Stimulated activated CD8-positive, alpha-beta memory T cell treated with anti-CD3 and anti-CD28 coated beads, Interleukin-4, amount 100 ng/mL, for 48 hours (primary cell): ENCODE measurements at regions not wholly inside any gene's neighbourhood (a gene's known extent, or its start where the extent isn't known, plus 50 kb on each side); places are given as distances from the start of the nearest gene placed in this dataset.
"Not testable (repeated sequence)": the region's sequence is repeated elsewhere in the genome, so short reads cannot be mapped to it uniquely, and the experiment has no call there.

ENCODE experiments used
- DNase-seq: peaks from one replicate; pipeline ENCODE4 v3.0.0-alpha.2; 2020

DNA sequence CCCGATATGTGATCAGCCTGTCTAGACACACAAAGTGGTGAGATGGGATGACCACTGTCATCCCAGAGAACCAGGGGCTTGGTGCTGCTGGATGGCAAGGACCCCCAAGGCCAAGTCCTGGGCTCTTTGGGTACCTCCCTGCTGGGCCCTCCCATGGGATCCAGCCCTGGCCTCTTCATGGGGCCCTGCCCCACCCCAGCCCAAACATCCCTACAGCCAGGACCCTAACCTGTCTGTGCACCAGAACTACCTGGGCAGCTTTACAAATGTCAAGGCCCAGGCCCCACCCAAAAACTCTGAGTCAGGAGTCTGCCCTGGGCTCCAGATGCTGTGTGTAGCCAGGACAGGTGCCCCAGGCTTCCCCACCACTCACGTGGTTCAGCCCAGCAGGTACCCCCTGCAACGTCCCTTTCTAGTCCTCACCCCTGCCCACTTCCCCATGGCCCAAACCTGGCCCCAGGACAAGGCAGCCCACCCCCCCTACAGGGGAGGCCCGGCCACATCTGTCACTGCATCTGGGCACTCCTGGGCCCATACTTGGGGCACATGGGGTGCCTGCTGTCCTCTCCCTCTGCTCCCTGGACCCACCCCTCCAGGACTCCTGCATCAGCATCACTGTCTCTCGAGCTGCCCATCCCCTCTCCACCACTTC lies 233.5 kb downstream of the TUBA3C start:
- DNase-seq, result no peak

DNA sequence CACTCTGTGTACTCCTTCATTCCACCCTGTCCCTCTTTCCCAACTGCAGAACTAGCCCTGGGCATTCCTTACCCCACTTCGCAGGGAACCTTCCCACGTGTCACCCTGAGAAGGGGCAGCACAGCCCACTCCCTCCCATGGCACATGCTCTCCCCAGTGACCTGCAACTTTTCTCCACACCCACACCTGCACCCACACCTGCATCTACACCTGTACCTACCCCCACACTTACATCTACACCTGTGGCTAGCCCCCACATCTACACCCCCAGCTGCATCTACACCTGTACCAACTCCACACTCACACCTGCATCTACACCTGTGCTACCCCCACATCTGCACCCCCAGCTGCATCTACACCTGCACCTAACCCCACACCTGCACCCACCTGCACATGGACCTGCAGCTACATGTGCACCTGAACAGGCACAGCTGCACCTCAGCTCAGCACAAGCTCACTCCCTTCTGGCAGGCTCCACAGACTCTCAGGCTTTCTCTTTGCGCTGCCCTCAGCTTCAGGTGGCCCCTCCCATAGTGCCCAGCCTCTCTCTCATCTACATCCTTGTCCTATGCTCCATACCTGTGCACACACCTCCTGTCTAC lies 234.1 kb downstream of the TUBA3C start:
- DNase-seq, result no peak

DNA sequence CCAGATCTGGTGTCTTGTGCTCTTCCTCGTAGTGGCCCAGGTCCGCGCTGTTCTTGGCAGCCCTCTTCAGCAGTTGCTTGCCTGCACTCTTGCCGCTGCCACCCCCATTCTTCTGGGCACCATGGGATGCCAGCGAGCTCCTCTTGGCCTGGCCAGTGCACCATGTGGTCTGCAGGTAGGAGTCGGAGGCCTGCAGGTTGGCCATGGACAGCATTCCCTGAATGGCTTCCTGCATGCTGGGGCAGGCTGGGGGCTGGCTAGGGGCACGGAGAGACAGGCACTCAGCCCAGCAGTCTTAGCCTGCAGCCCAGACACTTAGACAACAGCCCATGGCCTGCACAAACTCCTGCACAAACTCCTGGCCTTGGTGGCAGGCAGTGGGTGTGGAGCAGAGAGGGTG lies 234.9 kb downstream of the TUBA3C start:
- no peak for DNase-seq

DNA sequence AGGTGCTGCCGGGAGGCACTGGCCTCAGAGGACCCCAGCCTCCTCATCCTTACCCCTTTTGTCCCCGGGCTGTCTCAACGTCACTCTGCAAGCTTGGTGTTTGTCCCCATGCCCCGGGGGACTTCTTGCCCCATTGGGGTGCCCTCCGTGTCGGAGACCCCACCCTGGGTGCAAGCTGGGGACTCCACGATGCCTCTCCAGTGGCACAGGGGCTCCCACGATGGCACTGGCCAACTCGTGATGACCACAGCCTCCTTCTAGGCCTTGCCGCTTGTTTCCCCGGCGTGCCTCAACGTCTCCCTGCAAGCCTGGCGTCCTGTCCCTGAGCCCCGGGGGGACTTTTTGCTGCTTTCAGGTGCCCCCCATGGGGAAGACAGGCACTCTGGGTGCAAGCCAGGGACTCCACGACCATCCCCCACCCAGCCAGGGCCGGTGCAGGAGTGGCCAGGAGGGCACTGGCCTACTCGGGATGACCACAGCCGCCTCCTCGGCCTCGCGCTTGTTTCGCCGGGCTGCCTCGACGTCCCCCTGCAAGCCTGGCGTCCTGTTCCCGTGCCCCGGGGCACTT lies 237.0 kb downstream of the TUBA3C start:
- DNase-seq, result no peak

DNA sequence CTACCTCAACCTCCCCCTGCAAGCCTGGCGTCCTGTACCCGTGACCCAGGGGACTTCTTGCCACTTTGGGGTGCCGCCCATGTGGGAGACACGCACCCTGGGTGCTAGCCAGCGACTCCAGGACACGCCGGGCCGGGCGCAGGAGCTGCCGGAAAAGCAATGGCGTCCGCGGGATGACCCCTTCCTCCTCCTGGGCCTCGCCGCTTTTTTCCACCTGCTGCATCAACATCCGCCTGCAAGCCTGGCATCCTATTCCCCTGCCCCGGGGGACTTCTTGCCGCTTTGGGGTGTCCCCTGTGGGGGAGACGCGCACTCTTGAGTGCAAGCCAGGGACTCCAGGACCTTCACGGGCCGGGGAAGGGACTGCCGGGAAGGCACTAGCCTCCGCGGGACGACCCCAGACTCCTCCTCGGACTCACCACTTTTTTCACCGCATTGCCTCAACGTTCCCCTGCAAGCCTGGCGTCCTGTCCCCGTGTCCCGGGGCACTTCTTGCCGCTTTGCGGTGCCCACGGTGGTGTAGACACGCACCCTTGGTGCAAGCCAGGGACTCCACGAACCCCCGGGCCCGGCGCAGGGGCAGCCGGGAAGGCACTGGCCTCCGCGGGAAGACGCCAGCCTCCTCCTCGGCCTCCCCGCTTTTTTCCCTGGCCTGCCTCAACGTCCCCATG lies 237.8 kb downstream of the TUBA3C start:
- DNase-seq, result no peak

DNA sequence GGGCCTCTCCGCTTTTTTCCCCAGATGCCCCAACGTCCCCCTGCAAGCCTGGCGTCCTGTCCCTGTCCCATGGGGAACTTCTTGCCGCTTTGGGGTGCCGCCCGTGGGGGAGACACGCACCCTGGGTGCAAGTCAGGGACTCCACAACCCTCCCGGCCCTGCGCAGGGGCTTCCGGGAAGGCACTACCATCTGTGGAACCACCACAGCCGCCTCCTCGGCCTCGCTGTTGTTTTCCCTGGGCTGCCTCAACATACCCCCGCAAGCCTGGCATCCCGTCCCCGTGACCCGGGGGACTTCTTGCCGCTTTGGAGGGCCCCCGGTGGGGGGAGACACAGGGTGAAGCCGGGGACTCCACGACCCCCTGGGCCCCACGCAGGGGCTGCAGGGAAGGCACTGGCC lies 238.4 kb downstream of the TUBA3C start:
- no peak for DNase-seq

DNA sequence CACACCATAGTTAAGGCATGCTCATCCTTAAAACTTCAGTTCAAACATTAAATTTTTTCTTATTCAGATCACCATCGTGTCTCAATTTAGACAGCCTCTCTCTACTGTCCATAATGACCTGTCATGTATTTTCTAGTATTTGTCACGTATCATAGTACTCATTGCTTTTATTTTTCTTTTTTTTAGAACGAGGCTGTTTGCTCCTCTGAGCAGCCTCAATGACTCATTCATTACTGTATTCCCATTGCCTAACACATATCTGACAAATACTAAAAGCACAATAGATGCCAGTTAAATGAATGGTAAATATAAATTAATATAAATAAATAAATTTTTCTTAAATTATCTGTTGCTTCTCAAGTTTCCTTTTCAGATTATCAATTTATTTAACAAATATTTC lies 245.5 kb downstream of the TUBA3C start:
- no peak for DNase-seq

DNA sequence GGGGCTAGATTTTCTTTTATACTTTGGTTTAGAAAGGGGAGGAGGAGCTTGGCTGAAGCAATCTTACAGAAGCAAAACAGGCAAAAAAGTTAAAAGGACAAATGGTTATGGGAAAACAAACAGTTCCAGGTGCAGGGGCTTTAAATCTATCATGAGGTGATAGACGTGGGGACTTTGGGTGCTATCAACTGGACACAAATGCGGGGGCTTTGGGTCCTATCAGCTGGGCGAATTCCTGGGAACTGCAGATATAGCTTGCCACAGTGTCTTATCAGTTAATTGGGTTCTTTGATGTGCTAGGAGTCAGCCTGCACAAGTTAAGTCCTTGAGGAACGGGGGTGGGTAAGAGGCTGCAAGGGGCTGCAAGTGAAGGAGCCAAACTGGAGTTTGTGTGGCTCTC lies 260.6 kb downstream of the TUBA3C start:
- no peak for DNase-seq

DNA sequence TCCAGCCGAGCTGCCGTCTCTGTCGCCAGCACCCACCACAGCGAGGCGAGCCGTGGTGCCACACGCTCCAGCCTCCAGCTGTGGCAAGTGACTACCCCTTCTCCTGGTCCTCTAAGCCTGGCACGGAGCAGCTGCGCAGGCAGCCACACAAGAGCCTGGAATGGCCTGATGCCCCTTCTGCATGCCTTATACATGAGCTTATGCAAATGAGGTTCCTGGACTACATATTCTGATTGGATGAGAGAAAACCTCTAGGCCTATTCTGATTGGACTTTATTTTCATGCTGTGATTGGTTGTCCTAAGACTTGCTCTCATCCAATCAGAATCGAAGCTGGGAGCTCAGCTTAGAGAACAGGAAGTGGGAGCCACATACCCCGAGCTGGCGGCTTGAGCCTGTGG lies 276.5 kb downstream of the TUBA3C start:
- DNase-seq, result not testable (repeated sequence)

DNA sequence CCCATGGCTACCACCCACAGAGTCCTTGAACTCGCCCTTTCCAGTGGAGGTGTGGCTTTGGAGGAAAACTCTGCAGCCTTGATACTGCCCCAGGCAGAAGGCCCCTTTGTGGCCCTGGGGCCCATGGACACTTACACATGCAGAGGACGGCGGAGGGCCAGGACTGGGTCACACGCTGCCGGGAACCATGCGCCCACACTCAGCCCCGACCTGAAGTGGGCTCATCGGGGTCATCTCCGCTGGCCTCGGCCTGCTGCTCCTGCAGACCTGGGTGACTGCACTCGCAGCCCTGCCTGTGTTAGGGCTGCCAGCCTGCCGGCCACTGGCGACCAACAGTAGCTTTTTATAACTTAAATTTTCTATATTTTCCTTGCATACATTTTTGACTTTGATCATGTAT lies 286.2 kb downstream of the TUBA3C start:
- not testable (repeated sequence) for DNase-seq

DNA sequence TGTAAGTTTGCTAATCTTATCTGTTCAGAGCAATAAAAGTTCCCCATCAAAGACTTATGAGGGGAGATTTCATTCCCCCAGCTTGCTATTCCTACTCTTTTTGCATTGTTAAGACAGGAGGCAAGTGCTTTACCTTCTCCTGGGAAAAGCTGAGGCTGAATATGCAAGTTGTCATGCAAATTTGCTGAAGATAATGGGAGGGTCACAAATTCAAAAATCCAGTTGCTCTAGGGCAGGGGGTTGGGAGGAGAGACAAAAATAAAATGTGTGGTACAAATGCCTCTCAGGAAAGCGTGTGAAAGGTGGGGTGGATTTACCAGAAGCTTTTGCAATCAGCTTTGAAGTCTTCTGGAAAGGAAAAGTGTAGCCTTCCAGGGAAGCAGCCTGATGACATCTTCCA lies 290.4 kb downstream of the TUBA3C start:
- not testable (repeated sequence) for DNase-seq

DNA sequence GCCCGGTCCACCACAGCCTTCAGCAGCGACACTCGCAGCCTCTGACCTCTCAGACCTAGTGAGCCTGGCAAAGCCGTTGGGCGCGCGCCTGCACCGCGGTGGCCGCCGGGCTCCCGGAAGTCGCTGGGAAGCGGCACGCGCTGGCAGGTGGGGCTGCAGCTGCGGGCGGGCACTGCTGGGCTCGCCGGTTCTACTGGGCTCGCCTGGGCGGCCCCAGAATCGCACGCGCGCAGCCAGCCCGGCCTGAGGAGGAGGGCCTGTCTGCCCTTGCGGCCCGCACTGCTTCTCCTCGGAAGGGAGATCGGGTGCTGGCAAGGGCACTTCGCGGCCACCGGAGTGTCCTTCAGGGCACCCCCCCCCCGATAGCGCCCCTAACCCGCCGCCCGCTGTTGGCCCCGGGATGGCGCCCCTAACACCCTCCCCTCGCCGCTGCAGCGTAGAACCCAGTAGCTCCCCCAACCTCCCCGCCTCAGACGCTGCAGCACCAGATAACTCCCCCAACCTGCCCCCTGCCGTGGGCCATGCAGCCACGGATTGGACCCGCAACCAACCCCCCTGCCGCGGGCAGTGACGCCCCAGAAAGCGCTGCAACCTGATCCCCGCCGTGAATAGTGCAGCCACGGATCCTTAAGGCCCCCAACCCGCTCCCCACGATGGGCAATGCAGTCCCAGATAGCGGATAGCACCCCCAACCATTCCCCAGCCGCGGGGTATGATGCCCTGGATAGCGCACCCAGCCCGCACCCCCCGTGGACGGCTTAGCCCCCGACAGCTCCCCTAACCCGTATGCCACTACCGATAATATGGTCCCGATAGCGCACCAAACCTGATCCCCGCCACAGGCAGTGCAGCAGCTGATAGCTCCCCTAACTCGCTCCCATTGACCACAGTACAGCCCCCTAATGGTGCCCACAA lies 306.5 kb downstream of the TUBA3C start:
- DNase-seq, result not testable (repeated sequence)

DNA sequence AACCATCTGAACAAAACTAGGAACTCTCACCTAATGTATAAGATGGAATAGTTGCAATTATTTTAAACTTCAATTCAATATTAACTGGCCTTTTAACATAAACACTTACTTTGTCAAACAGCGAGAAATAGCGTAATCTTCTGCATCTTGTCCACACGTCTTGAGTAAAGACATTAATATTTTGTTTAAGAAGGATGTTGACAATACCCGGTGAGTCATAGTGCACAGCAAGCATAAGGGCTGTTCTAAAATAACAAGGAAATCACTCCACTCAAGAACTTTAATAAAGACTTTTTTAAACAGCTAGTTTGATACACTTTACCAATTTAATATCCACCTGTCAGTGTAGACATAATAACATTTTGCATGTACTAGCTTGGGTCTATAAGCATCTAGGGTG lies 311.1 kb downstream of the TUBA3C start:
- not testable (repeated sequence) for DNase-seq

DNA sequence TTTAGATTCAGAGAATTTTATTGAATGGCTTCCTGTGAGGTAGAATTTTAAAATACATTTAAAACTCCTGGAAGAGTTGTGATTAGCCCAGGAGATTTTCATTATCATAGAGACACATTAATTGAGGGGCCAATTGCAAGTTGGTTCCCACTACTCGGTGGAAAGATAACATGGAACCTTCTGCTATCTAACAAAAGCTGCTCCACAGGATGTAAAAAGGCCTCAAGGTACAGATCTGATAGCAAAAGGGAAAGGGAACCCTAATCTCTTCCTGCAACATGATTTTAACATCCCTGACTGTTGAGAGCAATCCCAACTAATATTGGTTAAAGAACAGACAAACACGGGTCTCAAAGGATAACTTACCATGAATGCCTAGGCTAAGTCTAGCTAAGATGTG lies 312.3 kb downstream of the TUBA3C start:
- DNase-seq, result not testable (repeated sequence)

DNA sequence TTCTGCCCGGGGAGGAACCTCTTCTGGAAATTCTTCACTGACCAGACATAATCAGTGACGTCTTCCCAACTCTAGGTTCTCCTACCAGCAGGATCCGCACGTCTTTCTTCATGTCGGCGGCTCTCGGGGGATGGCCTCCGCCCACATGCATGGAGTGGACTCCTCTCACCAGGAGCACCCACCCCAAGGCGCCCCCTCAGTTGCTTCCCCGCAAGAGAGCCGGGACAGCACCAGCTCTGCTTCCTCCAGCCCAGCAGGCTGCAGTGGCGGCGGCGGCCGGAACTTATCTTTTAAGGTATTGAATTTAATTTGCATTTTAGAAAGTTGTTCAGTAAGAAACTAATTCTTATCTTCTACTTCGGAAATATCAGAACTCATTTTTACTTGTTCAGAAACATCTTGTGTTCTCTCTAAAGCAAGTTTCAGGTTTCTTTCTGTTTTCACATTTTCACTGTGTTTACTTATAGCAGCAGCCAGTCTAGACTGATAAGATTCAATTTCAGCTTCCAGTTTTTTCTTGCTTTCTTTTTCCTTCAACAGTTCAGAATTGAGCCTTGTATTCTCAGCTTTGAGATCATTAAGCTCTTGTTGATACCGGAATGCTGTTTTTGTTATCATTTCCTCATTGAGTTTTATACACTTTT lies 343.5 kb downstream of the TUBA3C start:
- DNase-seq, result not testable (repeated sequence)

DNA sequence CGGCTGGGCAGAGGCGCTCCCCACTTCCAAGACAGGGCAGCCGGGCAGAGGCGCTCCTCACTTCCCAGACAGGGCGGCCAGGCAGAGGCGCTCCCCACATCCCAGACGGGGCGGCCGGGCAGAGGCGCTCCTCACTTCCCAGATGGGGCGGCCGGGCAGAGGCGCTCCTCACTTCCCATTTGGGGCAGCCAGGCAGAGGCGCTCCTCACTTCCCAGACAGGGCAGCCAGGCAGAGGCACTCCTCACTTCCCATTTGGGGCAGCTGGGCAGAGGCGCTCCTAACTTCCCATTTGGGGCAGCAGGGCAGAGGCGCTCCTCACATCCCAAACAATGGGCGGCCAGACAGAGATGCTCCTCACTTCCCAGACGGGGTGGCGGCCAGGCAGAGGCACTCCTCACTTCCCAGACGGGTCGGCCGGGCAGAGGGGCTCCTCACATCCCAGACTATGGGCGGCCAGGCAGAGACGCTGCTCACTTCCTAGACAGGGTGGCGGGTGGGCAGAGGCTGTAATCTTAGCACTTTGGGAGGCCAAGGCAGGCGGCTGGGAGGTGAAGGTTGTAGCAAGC lies 344.4 kb downstream of the TUBA3C start:
- DNase-seq, result not testable (repeated sequence)

DNA sequence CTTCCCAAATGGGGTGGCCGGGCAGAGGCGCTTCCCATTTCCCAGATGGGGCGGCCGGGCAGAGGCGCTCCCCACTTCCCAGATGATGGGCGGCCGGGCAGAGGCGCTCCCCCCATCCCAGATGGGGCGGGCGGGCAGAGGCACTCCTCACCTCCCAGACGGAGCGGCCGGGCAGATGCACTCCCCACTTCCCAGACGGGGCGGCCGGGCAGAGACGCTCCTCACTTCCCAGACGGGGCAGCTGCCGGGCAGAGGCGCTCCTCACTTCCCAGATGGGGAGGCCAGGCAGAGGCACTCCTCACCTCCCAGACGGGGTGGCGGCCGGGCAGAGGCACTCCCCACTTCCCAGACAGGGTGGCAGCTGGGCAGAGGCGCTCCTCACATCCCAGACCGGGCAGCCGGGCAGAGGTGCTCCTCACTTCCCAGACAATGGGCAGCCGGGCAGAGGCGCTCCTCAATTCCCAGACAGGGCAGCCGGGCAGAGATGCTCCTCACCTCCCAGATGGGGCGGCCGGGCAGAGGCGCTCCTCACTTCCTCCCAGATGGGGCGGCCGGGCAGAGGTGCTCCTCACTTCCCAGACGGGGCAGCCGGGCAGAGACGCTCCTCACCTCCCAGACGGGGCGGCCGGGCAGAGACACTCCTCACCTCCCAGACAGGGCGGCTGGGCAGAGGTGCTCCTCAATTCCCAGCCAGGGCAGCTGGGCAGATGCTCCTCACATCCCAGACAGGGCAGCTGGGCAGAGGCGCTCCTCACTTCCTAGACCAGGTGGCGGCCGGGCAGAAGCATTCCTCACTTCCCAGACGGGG lies 345.0 kb downstream of the TUBA3C start:
- DNase-seq, result not testable (repeated sequence)

DNA sequence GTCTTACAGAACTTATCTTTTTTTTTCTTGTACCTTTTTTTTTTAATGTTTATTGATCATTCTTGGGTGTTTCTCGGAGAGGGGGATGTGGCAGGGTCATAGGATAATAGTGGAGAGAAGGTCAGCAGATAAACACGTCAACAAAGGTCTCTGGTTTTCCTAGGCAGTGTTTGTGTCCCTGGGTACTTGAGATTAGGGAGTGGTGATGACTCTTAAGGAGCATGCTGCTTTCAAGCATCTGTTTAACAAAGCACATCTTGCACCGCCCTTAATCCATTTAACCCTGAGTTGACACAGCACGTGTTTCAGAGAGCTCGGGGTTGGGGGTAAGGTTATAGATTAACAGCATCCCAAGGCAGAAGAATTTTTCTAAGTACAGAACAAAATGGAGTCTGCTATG lies 345.9 kb downstream of the TUBA3C start:
- DNase-seq, result not testable (repeated sequence)

DNA sequence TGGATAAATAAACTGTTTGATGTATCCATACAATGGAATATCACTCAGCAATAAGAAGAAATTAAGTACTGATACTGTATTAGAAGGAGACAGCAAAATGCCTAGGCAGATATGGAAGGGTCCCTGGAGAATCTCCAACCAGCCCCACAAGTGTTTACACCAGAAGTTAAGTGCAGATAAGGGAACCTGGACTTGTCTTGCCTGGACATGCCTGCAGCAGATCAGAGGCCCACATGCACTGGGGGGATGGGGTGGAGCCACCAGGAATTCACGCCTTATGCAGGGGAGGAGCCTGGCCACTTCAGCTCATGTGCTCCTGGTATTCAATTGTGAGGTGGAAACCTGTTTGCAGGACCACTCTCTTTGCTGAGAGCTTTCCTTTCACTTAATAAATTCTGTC lies 356.9 kb downstream of the TUBA3C start:
- DNase-seq, result not testable (repeated sequence)

DNA sequence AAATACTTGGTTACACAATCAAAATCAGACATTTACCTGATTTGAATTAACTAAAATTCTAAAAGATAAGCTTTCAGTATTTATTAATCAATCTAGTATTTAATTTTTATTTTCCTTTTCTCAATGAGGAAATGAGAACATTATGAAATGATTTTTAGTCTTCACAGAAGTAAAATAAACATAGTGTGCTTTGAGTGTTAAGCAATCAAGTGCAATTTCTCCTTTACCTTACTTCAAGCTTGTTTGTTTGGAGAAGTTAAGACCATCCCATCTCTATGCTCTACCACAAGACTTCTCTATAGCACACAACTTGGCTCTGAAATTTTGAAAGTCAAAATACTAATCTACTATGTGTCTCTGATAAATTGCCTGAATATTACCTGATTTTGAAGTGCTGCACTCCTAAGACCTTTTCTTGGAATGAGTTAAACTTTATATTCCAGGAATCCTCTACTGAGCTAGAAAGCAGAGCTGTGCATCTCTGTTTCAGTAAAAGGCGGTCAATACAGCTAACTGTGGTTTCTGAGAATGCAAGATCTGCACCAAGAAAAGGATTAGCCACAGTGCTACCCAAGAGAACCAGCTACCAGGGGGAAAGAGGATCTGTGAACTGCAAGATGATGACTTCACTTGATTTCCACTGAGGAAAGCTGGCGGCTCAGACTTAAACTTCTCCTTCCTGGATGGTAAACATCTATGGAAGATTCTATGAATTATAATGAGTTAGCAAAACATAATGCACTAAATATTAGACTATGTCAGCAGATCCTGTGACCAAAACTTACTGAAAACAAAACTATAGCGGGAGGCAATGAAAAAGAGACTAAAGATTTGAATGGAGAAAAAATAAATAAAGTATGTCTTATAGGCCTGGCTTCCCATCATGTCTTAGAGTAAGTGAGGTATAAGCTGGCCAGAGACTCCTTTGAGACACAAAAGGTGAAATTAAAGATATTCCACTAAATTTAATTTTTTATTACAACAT lies 358.7 kb downstream of the TUBA3C start:
- not testable (repeated sequence) for DNase-seq
